T-helper 1 cell (primary cell): ENCODE measurements at regions not wholly inside any gene's neighbourhood (a gene's known extent, or its start where the extent isn't known, plus 50 kb on each side); places are given as distances from the start of the nearest gene placed in this dataset.
"Not testable (repeated sequence)": the region's sequence is repeated elsewhere in the genome, so short reads cannot be mapped to it uniquely, and the experiment has no call there.

Experiments
- DNase-seq, 5 donors: peaks; one replicate each; pipeline ENCODE4 v3.0.0-alpha.2; 2012 to 2020

DNA sequence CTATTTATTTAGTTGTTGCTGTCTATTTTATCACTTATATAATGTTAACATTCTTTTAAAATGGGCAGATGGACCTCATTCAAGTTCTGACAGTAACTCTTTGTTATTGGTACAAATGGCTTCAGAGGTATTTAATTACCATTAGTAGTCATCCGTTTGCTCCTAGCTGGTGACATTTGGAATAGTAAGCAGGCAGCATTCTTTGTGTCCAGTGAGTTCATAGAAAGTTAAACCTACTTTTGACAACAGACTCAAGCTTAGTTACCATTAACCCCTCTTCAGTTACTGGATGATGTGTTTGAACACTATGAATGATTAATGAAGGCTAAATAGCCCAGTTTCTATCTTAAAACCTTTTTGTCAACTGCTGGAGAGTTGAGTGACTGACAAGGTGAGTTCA is 500.7 kb upstream of the ATP11B start:
- DNase-seq: no peak

DNA sequence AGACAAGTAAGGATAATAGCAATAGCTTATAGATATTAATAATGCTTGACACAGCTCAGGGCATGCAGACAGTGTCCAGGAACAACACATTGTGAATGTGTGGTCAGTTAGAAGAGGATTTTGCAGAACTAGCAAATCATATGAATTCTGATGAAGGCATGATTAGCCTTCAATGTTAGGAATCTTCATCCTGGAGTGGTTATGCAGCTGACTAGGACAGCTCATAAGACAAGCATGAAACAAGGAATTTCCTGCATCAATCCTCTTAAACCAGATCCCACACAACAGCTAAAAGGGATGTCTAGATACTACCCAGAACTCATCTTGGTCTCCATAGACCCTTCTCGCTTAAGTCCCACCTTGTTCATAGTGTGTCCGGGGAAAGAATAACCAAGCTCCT is 499.0 kb upstream of the ATP11B start:
- no peak for DNase-seq

DNA sequence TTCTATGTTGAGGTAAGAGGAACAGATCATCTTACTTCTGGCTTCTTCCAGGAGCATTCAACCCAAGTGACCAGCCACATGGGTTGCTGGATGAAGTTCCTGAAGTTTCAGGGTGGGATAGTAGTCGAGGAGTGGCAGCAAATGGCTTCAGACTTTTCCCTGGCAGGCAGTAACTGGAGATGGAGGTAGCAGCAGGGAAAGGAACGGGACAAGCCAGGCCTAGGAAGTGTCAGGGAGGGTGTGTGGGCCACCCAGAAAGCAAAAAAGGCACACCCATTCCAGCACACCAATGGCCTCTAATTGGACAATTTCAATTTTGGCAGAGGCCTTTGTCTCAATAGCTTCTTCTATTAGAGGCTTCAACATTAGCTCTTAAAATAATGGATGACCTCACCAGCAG is 498.6 kb upstream of the ATP11B start:
- no peak for DNase-seq

GRCh38 chr3:182300266-182300665 is 493.0 kb upstream of the ATP11B start:
- DNase-seq: no peak

GRCh38 chr3:182303169-182303568 is 490.1 kb upstream of the ATP11B start:
- DNase-seq: no peak

GRCh38 chr3:182305881-182306665 is 487.2 kb upstream of the ATP11B start:
- no peak for DNase-seq

- no peak for DNase-seq
Measured at GRCh38 chr3:182308328-182308727, 485.0 kb upstream of the ATP11B start.

- DNase-seq: no peak
Measured at GRCh38 chr3:182309120-182309519, 484.2 kb upstream of the ATP11B start.

DNA sequence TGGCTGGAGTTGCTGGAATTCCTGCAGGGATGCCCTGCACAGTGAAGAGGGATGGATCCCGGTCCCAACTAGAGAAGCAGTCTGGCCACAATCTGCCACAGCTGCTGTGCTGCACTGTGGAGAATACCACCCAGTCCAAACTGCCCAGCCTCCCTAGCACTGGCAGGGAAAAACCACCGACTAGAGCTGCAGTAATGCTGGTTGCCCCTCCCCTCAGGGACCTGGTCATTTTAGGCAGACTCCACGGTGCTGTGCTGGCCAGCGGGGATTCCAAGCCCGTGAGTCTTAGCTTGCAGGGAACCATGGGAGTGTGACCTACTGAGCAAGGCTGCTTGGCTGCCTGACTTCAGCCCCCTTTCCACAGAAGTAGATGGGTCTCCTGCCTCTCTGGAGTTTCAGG is 478.0 kb upstream of the ATP11B start:
- DNase-seq: no peak

- no peak for DNase-seq
Measured at GRCh38 chr3:182323126-182323700, 470.1 kb upstream of the ATP11B start.

- DNase-seq: no peak
Measured at GRCh38 chr3:182323898-182324297, 469.4 kb upstream of the ATP11B start.

GRCh38 chr3:182325213-182325950 is 467.9 kb upstream of the ATP11B start:
- no peak for DNase-seq

GRCh38 chr3:182327196-182327681 is 466.1 kb upstream of the ATP11B start:
- DNase-seq: no peak

- DNase-seq: no peak
Measured at GRCh38 chr3:182330646-182331045, 462.7 kb upstream of the ATP11B start.

DNA sequence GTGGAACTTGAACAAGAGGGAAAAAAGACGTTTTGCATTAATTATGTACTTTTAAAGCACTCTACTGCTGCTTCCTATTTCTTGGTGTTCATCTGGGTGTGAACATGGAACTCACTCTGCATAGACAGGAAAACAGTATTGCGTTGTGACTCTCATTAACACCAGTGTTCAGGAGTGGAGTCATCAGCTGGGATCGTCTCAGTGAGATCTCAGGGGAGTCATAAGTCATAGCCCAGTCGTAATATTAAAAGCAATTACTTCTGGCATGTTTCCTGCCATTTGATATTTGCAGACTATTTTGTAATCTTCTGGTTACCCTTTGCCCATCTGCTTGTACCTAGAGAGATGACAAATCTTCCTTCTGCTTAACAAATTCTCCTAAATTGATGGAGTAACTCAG is 462.0 kb upstream of the ATP11B start:
- DNase-seq: no peak

DNA sequence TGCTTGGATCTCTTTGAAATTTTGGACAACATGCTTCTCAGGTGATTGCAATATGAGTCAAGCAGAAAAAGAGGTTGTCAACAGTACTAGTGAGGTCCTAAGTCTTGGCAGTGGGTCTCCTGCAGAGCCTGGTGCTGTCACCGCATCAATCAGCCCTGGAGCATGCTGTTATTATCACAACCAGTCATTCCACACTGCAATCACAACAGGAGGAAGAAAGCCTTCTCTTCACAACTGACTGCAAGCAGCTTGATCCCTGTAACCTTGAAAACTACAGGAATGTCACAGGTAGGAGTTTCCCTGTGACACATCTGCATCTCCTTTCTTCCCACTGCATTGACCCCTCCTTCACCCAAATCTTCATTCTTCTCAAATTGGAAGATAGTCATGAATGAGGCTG is 451.1 kb upstream of the ATP11B start:
- no peak for DNase-seq

- DNase-seq: not testable (repeated sequence)
Measured at GRCh38 chr3:182344026-182344425, 449.3 kb upstream of the ATP11B start.

- DNase-seq: no peak
Measured at GRCh38 chr3:182349051-182349450, 444.3 kb upstream of the ATP11B start.

- DNase-seq: no peak
Measured at GRCh38 chr3:182349951-182350517, 443.3 kb upstream of the ATP11B start.

DNA sequence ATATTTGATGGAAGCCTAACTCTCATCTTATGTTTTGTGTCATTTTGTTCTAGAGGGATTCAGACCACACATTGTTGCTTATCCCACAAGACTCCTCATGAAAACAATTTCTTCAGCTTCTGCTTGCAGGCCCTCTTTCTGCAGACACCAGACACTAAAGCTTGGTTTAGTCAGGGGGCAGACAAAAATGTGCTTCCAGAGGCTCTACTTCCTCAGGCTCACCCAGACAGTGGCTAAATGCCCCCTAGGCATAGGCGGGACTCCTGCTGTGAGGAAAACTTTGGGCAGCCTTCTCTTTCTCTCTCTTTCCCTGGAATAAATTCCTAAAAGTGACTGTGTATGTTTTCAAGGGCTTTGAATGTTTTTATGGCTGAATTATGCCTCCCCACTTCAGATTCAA is 435.4 kb upstream of the ATP11B start:
- no peak for DNase-seq

GRCh38 chr3:182364323-182364722 is 429.0 kb upstream of the ATP11B start:
- no peak for DNase-seq

- DNase-seq: no peak
Measured at GRCh38 chr3:182364723-182365650, 428.3 kb upstream of the ATP11B start.
